HG03039 (cell line): ENCODE measurements at regions not wholly inside any gene's neighbourhood (a gene's known extent, or its start where the extent isn't known, plus 50 kb on each side); places are given as distances from the start of the nearest gene placed in this dataset.

Experiments
- ATAC-seq: cut with Tn5 transposase; IDR thresholded peaks from one replicate; pipeline ENCODE4 v1.9.1; 2021; ENCODE audit warnings: mild to moderate bottlenecking, moderate library complexity; ENCODE audit not compliant: unreplicated experiment

GRCh38 chr2:51120754-51121280, 88.9 kb upstream of the NRXN1 start:
- no peak for ATAC-seq

- ATAC-seq: no peak
Measured at GRCh38 chr2:51111532-51111931, 79.6 kb upstream of the NRXN1 start.

- no peak for ATAC-seq
Measured at GRCh38 chr2:51108794-51109193, 76.9 kb upstream of the NRXN1 start.

- no peak for ATAC-seq
Measured at GRCh38 chr2:51107841-51108240, 75.9 kb upstream of the NRXN1 start.

GRCh38 chr2:51105811-51106210, 73.9 kb upstream of the NRXN1 start:
- no peak for ATAC-seq

GRCh38 chr2:51103205-51103604, 71.3 kb upstream of the NRXN1 start:
- no peak for ATAC-seq

- no peak for ATAC-seq
Measured at GRCh38 chr2:51093016-51093415, 61.1 kb upstream of the NRXN1 start.

- ATAC-seq: no peak
Measured at GRCh38 chr2:51085420-51086068, 53.6 kb upstream of the NRXN1 start.

- ATAC-seq: no peak
Measured at GRCh38 chr2:51084750-51085149, 52.8 kb upstream of the NRXN1 start.
